HG02870 (cell line): ENCODE measurements at regions not wholly inside any gene's neighbourhood (a gene's known extent, or its start where the extent isn't known, plus 50 kb on each side); places are given as distances from the start of the nearest gene placed in this dataset.
"Not testable (repeated sequence)": the region's sequence is repeated elsewhere in the genome, so short reads cannot be mapped to it uniquely, and the experiment has no call there.

ENCODE experiments used
- ATAC-seq: cut with Tn5 transposase; IDR thresholded peaks from one replicate; pipeline ENCODE4 v1.9.1; 2021; ENCODE audit warnings: mild to moderate bottlenecking, moderate library complexity; ENCODE audit not compliant: unreplicated experiment

- no peak for ATAC-seq
Measured at GRCh38 chr11:112534208-112534607, 273.5 kb upstream of the PLET1 start.

DNA sequence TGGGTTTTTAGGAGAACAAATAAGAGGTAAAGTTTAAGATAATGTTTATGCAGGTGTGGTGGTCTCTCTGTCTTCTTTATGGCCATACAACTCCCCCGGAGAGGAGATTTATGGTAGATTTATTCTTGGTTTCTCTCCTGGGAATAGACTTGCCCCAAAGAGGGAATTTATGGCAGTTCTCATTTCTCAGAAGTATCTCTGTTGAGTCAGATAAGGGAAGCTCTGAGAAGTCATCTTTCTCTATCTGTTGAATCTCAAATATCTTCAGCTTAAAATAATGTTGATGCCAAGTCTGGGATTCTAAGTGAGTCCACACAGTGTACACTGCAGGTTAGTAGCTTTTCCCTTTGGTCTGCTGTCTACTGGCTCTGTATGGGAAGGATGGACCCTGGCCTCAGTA, 276.4 kb upstream of the PLET1 start:
- ATAC-seq, result no peak

DNA sequence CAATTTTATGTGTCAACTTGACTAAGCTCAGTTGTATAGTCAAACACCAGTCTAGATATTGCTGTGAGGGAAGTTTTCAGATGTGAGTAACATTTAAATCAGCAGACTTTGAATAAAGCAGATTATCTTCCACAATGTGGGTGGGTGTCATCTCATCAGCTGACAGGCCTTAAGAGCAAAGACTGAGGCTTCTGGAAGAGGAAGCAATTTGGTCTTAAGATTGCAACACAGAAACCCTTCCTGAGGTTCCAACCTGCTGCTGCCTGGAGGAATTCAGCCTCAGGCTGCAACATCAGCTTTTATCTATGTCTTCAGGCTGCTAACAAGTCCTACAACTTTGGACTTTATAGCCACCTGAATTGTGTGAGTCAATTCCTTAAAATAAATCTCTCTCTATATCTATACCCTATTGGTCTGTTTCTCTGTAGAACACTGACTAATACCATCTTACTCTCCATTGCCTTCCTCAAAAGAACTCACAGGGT, 277.2 kb upstream of the PLET1 start:
- ATAC-seq, result no peak

DNA sequence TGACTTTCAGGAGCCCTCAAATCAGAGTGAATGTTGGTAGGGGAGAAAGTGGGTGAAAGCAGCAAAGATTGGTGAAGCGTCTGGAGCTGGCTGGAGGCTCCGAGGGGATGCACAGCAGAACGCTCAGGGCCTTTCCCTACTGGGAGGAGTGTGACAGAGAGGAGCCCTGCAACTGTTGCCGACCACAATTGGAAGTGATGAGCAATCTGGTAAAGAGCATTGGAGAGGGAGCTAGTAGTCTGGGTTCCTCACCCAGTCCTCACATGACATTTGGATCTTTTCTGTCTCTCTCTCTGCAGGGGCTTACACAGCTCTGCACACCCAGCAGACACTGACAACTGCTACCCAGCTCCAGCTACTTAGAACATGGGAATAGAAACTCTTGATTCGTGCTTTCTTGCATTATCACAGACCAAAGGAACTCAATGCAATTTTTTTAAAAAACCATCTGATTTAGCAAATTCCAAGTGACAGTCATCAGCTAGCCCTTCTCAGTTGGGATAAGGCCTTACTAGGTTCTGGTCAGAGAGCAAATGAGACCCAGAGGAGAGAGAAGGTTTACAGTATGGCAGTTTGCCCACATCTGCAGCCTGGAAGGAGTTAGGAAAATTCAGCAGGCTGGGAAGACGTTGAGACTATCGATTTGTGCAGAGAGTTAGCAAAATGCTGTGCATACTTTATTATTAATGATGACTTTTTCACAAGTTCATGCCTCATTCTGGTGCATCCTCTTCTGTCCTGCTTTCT, 278.0 kb upstream of the PLET1 start:
- no peak for ATAC-seq

DNA sequence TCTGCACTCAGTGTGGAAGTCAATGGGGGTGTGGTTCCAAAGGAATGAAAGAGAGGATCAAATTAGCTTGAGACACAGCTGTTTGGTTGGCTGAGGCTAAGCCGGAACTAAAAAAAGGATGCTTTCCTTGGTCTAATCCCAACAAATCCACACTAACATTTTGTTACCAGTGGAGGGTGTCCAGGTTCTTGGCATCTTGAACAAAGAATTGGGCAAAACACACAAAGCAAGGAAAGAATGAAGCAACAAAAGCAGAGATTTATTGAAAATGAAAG, 278.6 kb upstream of the PLET1 start:
- ATAC-seq, result not testable (repeated sequence)

DNA sequence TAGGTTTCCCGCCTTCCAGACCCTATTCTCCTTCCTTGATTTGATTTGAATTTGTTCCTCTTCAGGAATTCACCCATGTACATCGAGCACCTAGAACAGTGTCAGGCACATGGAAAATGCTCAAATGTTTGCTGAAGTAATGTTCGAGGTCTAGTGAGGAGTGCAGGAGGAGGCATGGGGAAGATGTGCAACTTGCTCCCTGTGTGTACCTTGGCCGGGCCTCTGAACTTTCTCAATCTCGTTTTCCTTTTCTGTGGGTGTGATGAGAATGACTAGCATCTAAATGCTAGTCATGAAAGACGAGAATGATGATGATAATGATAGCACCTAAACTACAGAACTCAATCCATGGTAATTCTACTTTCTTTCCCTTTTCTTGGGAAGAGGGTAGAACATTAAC, 279.1 kb upstream of the PLET1 start:
- no peak for ATAC-seq

- no peak for ATAC-seq
Measured at GRCh38 chr11:112540261-112540660, 279.6 kb upstream of the PLET1 start.

DNA sequence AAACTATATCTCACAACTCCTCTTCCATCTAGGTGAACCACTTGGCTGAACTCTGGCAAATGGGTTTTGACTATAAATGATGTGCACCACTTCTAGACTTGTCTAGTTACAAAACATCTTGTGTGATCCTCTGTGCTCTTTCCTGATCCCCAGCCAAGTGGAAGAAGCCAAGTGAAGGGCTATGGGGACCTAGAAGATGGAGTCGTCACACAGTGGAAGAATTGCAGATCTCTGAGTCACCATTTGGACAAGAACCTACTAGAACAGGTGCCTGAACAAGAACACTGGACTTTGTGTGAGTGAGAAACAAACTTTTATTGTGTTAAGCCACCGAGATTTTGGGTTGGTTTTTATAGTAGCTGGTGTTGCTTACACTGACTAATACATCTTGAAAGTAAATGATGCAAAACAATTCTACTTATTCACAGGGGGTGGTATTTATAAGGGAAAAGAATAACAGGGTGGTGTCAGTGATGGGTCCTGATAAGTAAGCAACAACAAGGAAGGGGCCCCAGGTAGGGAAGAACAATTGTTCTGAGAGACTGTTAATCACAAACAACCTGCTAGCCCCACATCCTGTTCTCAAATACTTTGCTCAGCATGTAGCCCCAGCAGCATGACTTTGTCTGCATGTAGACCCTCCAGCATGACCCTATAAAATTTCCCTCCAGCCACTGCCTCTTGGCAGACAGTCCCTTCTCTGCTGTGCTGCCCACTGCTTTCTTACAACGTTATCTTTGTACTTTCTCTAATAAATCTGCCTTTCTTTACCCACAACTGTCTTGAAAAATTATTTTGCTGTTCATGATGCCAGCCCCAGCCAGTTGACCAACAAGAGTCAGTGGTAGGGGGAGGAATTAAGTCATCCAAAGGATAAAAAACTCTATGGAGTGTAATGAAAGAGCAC, 280.7 kb upstream of the PLET1 start:
- ATAC-seq, result no peak

DNA sequence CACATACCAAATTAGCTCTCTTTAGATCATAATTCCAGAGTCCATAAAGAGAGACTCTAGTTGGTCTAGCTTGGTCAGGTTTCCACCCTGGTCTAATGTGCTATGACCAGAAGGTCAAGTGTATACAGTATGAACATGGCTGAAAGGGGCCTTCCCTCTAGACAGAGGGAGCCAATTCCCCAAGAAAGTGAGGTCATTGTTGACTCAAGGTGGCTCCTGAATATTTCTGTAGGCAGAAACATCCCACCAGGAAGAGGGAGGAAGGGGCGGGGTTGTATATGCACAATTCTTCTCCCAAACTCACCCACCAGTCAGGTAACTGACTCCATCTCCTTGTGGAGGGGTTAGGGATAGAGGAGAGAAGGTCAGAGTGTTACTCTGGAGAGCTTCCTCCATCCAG, 281.8 kb upstream of the PLET1 start:
- ATAC-seq, result no peak

DNA sequence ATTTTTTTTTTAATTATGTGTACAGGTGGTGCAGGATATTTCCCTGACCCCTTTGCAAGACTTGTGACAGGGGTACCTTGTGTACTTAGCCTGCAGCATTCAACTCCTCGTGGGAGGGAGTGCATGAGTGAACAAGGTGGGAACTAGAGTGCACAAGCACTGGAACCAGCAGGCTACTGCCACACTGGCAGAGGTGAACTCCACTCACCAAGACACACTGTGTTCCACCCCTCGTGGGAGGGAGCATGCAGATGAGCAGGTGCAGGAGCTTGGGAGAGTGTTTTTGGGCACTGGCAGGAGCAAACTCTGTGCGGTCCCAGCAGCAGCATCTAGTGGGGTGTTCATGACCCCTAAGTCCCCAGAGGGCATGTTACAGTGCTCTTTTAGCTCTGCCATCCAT, 282.7 kb upstream of the PLET1 start:
- ATAC-seq, result no peak

GRCh38 chr11:112548641-112549040, 288.0 kb upstream of the PLET1 start:
- no peak for ATAC-seq

- ATAC-seq, result no peak
Measured at GRCh38 chr11:112553205-112553731, 292.6 kb upstream of the PLET1 start.

DNA sequence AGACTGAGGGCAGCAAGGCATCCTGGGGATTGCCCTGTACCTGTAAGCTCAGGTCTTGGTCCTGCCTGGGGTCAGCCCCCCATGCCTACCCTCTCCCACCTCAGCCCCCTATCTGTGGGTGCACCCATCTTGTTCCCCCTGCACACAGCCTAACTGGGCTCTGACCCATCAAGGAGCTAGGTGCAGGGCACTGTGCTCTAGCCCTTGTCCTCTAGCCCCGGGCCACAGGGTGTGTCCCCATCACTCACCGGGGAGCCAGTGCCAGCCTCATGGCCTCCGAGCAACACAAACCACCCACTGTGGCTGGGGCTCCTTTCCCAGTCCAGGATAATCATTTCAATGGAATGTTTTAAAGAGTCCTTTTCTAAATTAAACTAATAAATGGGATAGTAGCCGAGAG, 293.9 kb upstream of the PLET1 start:
- ATAC-seq, result no peak

- no peak for ATAC-seq
Measured at GRCh38 chr11:112555491-112556364, 295.1 kb upstream of the PLET1 start.

DNA sequence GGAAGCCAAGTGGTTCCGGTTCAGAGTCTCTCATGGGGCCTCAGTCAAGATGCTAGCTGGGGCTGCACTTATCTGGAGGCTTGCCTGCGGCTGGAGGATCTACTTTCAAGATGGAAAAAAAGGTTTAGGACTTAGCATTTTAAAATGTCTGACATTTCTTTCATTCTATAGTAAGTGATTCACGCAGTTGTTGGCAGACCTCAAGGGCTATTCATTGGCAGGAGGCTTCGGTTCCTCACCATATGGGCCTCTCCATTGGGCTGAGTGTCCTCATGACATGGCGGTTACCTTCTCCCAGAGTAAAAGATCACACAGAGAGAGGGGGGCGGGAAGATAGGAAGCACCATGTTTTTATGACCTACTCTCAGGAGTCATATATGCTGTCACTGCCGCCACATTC, 298.0 kb upstream of the PLET1 start:
- ATAC-seq, result no peak

- ATAC-seq, result no peak
Measured at GRCh38 chr11:112563808-112564207, 303.1 kb upstream of the PLET1 start.

DNA sequence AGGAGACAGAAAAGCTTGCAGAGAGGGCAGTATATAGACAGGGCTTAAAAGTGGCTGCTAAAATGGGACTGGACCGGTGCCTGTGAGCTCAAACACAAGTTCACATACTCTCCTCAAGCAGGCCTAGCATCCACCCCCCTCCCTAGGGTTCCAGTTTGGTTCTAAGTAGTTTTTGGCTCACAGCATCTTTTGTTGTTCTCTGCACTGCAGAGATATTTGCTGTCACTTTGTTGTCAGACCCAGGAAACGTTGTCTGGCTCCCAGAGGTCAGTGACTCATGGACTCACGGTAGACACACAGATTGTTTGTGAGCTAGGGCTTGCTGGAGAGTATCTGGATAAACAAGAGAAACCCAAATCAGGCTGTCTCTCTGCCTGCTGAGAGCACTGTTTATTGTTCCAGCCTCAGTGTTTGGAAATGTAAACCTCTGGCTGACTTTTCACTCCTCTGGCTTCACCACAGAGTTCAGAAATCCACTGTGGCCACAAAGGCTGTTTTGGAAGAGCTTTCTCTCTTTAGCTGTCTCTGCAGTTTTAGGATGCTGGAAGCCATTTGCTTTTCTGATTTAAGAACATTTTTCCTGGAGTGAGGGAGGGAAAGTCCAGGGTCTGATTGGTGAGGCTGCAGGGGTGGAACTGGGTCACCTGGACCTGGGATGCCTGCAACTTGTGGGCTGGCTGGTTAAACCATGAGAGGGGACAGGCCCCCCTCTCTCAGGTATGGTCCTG, 303.7 kb upstream of the PLET1 start:
- ATAC-seq, result no peak

GRCh38 chr11:112565551-112565950, 304.9 kb upstream of the PLET1 start:
- ATAC-seq, result no peak

GRCh38 chr11:112566124-112566523, 305.5 kb upstream of the PLET1 start:
- no peak for ATAC-seq

DNA sequence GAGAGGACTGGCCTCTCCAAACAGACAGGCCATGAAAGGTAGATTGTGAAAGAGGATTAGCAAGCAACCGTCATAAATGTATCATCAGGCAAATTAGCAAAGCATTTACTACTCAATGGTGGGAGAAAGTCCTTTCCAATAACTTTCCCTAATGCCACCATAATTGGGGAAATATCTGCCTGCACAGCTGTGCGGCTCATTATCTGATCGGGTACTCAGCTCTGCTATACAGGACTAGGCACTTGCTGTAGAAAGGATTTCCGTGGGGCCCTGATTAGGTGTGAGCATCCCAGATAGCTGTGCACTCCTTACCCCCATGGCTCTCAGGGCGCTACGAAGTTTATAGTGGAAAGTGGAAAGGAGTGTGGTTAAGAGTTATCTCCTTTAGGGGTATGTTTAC, 309.7 kb upstream of the PLET1 start:
- no peak for ATAC-seq
